ENCODE measurements at regions not wholly inside any gene's neighbourhood (a gene's known extent, or its start where the extent isn't known, plus 50 kb on each side); places are given as distances from the start of the nearest gene placed in this dataset.

GRCh38 chr4:58048491-58048890, 938.3 kb upstream of the IGFBP7 start:
- ATAC-seq (ENCODE audit: low FRiP score in 2 of 2) (no peak), DNase-seq (no peak)
- H3K4me1 ChIP-seq, result no peaks in the 10 kb centered on the region
- WGBS, 2 donors, result 43 to 57% methylated on average over 2 of the region's 2 CpGs
- no peak overlapping the region for H3K27ac ChIP-seq
- no peaks in the 10 kb centered on the region for H3K9me3 ChIP-seq
- TF ChIP-seq POLR2A (IDR thresholded peaks at IDR 0.05), result no peak
- TF ChIP-seq POLR2AphosphoS5 (IDR thresholded peaks at IDR 0.05), result no peak
- TF ChIP-seq EP300 (IDR thresholded peaks at IDR 0.05), result no peak
- TF ChIP-seq, protein P1, sequence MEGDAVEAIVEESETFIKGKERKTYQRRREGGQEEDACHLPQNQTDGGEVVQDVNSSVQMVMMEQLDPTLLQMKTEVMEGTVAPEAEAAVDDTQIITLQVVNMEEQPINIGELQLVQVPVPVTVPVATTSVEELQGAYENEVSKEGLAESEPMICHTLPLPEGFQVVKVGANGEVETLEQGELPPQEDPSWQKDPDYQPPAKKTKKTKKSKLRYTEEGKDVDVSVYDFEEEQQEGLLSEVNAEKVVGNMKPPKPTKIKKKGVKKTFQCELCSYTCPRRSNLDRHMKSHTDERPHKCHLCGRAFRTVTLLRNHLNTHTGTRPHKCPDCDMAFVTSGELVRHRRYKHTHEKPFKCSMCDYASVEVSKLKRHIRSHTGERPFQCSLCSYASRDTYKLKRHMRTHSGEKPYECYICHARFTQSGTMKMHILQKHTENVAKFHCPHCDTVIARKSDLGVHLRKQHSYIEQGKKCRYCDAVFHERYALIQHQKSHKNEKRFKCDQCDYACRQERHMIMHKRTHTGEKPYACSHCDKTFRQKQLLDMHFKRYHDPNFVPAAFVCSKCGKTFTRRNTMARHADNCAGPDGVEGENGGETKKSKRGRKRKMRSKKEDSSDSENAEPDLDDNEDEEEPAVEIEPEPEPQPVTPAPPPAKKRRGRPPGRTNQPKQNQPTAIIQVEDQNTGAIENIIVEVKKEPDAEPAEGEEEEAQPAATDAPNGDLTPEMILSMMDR (IDR thresholded peaks at IDR 0.05), result no peak
- H3K4me3 ChIP-seq, result no peak overlapping the region
- no peaks in the 10 kb centered on the region for H3K27me3 ChIP-seq
- no peaks in the 10 kb centered on the region for H3K36me3 ChIP-seq

DNA sequence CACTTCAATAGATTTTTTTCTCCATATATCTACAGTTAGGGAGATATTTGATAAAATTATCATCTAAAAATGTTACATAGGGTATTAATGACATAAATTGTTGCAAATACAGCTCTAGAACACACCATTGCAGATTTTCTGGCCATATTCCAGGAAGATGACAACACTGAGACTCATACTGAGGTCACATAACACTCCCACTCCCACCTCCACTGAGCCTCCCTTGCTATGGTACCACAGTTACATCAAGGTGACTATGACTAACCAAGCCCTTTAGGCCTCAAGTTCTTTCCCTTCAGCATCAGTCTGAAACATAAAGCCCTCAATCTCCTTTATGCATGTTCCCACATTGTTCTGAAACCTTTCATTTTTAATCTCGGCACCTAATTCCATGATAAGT, 932.0 kb upstream of the IGFBP7 start:
- H3K4me3 ChIP-seq, result no peak overlapping the region
- no peak for TF ChIP-seq POLR2AphosphoS5 (IDR thresholded peaks at IDR 0.05)
- TF ChIP-seq, protein P1 (IDR thresholded peaks at IDR 0.05), result no peak
- TF ChIP-seq EP300 (IDR thresholded peaks at IDR 0.05), result no peak
- no peak for ATAC-seq (ENCODE audit: low FRiP score in 2 of 2)
- no peaks in the 10 kb centered on the region for H3K4me1 ChIP-seq
- 92 to 94% methylated on average over 1 of the region's 1 CpG for WGBS, 2 donors
- DNase-seq, result no peak
- no peaks in the 10 kb centered on the region for H3K36me3 ChIP-seq
- H3K27ac ChIP-seq, result no peak overlapping the region
- H3K9me3 ChIP-seq, result no peaks in the 10 kb centered on the region
- H3K27me3 ChIP-seq, result no peaks in the 10 kb centered on the region

- Histone ChIP-seq H3K4me1 (no peaks in the 10 kb centered on the region), H3K4me3 (no peak overlapping the region), H3K9me3 (no peaks in the 10 kb centered on the region), H3K36me3 (no peaks in the 10 kb centered on the region), H3K27me3 (no peaks in the 10 kb centered on the region), H3K27ac (no peak overlapping the region)
- TF ChIP-seq EP300 (IDR thresholded peaks at IDR 0.05) (no peak), POLR2AphosphoS5 (IDR thresholded peaks at IDR 0.05) (no peak), POLR2A (IDR thresholded peaks at IDR 0.05) (no peak)
- TF ChIP-seq, protein P1 (IDR thresholded peaks at IDR 0.05), result no peak
- no peak for ATAC-seq (ENCODE audit: low FRiP score in 2 of 2)
- WGBS, 2 donors, result 39 to 42% methylated on average over 2 of the region's 2 CpGs
- DNase-seq, result no peak
These were observed 883.8 kb upstream of the IGFBP7 start for GRCh38 chr4:57993944-57994343.

- H3K27ac ChIP-seq, result no peak overlapping the region
- WGBS, 2 donors, result 87 to 88% methylated on average over 6 of the region's 6 CpGs
These were observed 879.2 kb upstream of the IGFBP7 start for GRCh38 chr4:57989430-57989829.

DNA sequence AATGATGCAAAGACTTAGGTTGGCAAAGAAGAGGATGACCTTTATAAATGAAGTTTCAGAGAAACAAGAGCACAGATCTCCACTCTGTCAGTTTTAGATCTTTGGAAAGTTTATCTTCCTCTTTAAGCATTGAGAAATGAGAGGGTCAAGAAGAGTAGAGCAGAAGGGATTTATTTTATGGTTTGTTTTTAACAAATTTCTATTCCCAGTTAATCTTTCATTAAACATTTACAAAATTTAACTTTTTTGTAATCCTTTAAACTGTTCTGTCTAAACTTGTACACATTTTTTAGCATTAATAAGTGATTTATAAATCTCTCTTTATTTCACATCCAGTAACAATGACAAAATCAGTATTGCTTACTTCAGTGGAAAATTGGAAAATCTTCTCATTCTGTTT, 875.0 kb upstream of the IGFBP7 start:
- no peaks in the 10 kb centered on the region for H3K27me3 ChIP-seq
- TF ChIP-seq EP300 (IDR thresholded peaks at IDR 0.05) (no peak), POLR2A (IDR thresholded peaks at IDR 0.05) (no peak), POLR2AphosphoS5 (IDR thresholded peaks at IDR 0.05) (no peak)
- TF ChIP-seq, protein P1 (IDR thresholded peaks at IDR 0.05), result no peak

More at GRCh38 chr4:57989430-57989829, 879.2 kb upstream of the IGFBP7 start:
- no peak for TF ChIP-seq EP300 (IDR thresholded peaks at IDR 0.05)
- no peak for TF ChIP-seq POLR2AphosphoS5 (IDR thresholded peaks at IDR 0.05)
- TF ChIP-seq, protein P1 (IDR thresholded peaks at IDR 0.05), result no peak
- no peak for TF ChIP-seq POLR2A (IDR thresholded peaks at IDR 0.05)
- Histone ChIP-seq H3K4me3 (no peak overlapping the region), H3K36me3 (no peaks in the 10 kb centered on the region), H3K9me3 (no peaks in the 10 kb centered on the region), H3K4me1 (no peaks in the 10 kb centered on the region), H3K27me3 (no peaks in the 10 kb centered on the region)
- DNase-seq (no peak), ATAC-seq (ENCODE audit: low FRiP score in 2 of 2) (no peak)

More for the DNA sequence above, 875.0 kb upstream of the IGFBP7 start:
- no peaks in the 10 kb centered on the region for H3K4me1 ChIP-seq
- H3K9me3 ChIP-seq, result no peaks in the 10 kb centered on the region
- no peak for DNase-seq
- H3K36me3 ChIP-seq, result no peaks in the 10 kb centered on the region
- no peak for ATAC-seq (ENCODE audit: low FRiP score in 2 of 2)
- no peak overlapping the region for H3K27ac ChIP-seq
- H3K4me3 ChIP-seq, result no peak overlapping the region
